HFFc6 (cell line): ENCODE measurements at regions not wholly inside any gene's neighbourhood (a gene's known extent, or its start where the extent isn't known, plus 50 kb on each side); places are given as distances from the start of the nearest gene placed in this dataset.

Experiments used
- DNase-seq: peaks from one replicate; pipeline ENCODE4 v3.0.0-alpha.2; 2018
- H3K27ac Mint-ChIP-seq: 2 replicates; pipeline ENCODE4 v1.8.0; 2020; ENCODE audit warnings: mild to moderate bottlenecking, mixed read lengths
- H3K27me3 Mint-ChIP-seq: 2 replicates; pipeline ENCODE4 v1.8.0; 2021; ENCODE audit warnings: mild to moderate bottlenecking, moderate library complexity, mixed read lengths; ENCODE audit not compliant: insufficient read depth
- H3K36me3 Mint-ChIP-seq: 2 replicates; pipeline ENCODE4 v1.8.0; 2021; ENCODE audit warnings: low read depth, mixed read lengths
- H3K4me1 Mint-ChIP-seq: 2 replicates; pipeline ENCODE4 v1.8.0; 2020; ENCODE audit warnings: low read depth, mixed read lengths
- H3K4me3 Mint-ChIP-seq: 2 replicates; pipeline ENCODE4 v1.8.0; 2020; ENCODE audit warnings: mild to moderate bottlenecking, moderate library complexity, mixed read lengths
- H3K9me3 Mint-ChIP-seq: 2 replicates; pipeline ENCODE4 v1.8.0; 2020; ENCODE audit warnings: mild to moderate bottlenecking, mixed read lengths
- TF ChIP-seq, protein P1 (sequence below): fragments of 200-600 bp; sonication (generic); IDR thresholded peaks from 2 replicates; pipeline ENCODE4 v1.5.0; 2021; ENCODE audit warnings: antibody characterized with exemption, mild to moderate bottlenecking

GRCh38 chr19:28665748-28666147 lies 547.2 kb downstream of the UQCRFS1 start:
- H3K9me3 Mint-ChIP-seq: peaks cover 54% of the 10 kb centered on the region

GRCh38 chr19:28656644-28657043 lies 556.3 kb downstream of the UQCRFS1 start:
- H3K4me3 Mint-ChIP-seq: no peak overlapping the region
- H3K9me3 Mint-ChIP-seq: peaks cover 68% of the 10 kb centered on the region
- peaks cover 6% of the 10 kb centered on the region for H3K27me3 Mint-ChIP-seq
- no peak overlapping the region for H3K27ac Mint-ChIP-seq
- no peak for DNase-seq
- TF ChIP-seq, protein P1, sequence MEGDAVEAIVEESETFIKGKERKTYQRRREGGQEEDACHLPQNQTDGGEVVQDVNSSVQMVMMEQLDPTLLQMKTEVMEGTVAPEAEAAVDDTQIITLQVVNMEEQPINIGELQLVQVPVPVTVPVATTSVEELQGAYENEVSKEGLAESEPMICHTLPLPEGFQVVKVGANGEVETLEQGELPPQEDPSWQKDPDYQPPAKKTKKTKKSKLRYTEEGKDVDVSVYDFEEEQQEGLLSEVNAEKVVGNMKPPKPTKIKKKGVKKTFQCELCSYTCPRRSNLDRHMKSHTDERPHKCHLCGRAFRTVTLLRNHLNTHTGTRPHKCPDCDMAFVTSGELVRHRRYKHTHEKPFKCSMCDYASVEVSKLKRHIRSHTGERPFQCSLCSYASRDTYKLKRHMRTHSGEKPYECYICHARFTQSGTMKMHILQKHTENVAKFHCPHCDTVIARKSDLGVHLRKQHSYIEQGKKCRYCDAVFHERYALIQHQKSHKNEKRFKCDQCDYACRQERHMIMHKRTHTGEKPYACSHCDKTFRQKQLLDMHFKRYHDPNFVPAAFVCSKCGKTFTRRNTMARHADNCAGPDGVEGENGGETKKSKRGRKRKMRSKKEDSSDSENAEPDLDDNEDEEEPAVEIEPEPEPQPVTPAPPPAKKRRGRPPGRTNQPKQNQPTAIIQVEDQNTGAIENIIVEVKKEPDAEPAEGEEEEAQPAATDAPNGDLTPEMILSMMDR: no peak
- H3K4me1 Mint-ChIP-seq: no peaks in the 10 kb centered on the region
- H3K36me3 Mint-ChIP-seq: 0 out of 2 replicates have a peak, but pooled peaks cover 7% of the 10 kb centered on the region

More at GRCh38 chr19:28665748-28666147, 547.2 kb downstream of the UQCRFS1 start:
- Mint-ChIP-seq H3K36me3 (peaks cover 4% of the 10 kb centered on the region; the same call in 1 of the 2 replicates), H3K27ac (no peak overlapping the region), H3K4me3 (no peak overlapping the region), H3K4me1 (no peaks in the 10 kb centered on the region), H3K27me3 (no peaks in the 10 kb centered on the region)
- no peak for DNase-seq
- TF ChIP-seq, protein P1: no peak

- Mint-ChIP-seq H3K4me3 (no peak overlapping the region), H3K27me3 (peaks cover 6% of the 10 kb centered on the region), H3K27ac (no peak overlapping the region), H3K9me3 (peaks cover 67% of the 10 kb centered on the region), H3K36me3 (0 out of 2 replicates have a peak, but pooled peaks cover 7% of the 10 kb centered on the region), H3K4me1 (no peaks in the 10 kb centered on the region)
- TF ChIP-seq, protein P1: no peak
- no peak for DNase-seq
Observed at GRCh38 chr19:28655054-28655453, 557.9 kb downstream of the UQCRFS1 start.

DNA sequence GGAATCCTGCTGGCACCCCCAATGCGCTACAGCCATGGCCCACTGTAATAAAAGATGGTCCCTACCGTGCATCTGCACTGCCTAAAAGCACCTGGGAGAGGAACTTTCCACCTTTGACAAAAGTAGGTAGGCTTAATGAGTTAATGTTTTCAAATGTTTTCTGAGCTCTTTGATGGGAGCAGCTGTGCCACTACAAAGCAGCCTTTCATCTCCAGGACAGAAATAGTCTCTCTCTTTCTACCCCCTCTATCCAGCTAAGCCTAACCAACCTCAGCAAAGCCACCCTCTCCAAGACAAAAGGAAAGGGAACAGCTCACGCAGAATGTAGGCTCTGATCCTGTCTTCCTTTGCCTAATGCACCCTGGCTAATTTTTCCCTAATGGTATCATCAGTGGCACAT lies 560.2 kb downstream of the UQCRFS1 start:
- peaks cover 46% of the 10 kb centered on the region for H3K9me3 Mint-ChIP-seq
- H3K4me3 Mint-ChIP-seq: no peak overlapping the region
- 0 out of 2 replicates have a peak, but pooled peaks cover 6% of the 10 kb centered on the region for H3K36me3 Mint-ChIP-seq
- H3K27ac Mint-ChIP-seq: no peak overlapping the region
- no peak for DNase-seq
- TF ChIP-seq, protein P1: no peak
- no peaks in the 10 kb centered on the region for H3K4me1 Mint-ChIP-seq
- H3K27me3 Mint-ChIP-seq: peaks cover 6% of the 10 kb centered on the region

DNA sequence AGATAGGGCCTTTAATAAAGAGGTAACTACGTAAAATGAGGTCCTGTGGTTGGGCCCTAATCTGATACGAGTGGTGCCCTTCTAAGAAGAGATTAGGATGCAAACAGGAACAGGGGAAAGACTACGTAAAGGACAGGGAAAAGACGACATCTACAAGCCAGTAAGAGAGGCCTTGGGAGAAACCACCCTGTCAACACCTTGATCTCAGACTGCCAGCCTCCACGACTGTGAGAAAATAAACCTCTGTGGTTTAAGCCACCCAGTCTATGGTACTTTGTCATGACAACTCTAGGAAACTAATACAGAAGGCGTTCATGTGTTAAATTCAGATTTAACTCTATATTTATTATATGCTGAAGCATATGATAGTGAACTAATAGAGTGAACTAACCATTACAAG lies 566.3 kb downstream of the UQCRFS1 start:
- Mint-ChIP-seq H3K9me3 (peaks cover 30% of the 10 kb centered on the region), H3K27me3 (no peaks in the 10 kb centered on the region), H3K27ac (no peak overlapping the region), H3K4me1 (no peaks in the 10 kb centered on the region), H3K4me3 (no peak overlapping the region), H3K36me3 (no peaks in the 10 kb centered on the region)
- TF ChIP-seq, protein P1: no peak
- DNase-seq: no peak
